Gastrocnemius medialis (tissue), 4 donors: ENCODE measurements at regions not wholly inside any gene's neighbourhood (a gene's known extent, or its start where the extent isn't known, plus 50 kb on each side); places are given as distances from the start of the nearest gene placed in this dataset.

Source experiments
- CTCF ChIP-seq, 5 experiments: fragments of 450-650 bp in 3 of 5; fragments of 200-600 bp in 2 of 5; sonication (generic) in 2 of 5; IDR thresholded peaks in 4 of 5; conservative IDR thresholded peaks in 1 of 5; 1 replicate in 4 of 5; 2 replicates in 1 of 5; pipeline ENCODE4 v1.5.1; 2016 to 2019; ENCODE audit warnings: antibody characterized with exemption in 5 of 5, mild to moderate bottlenecking in 3 of 5, moderate library complexity in 3 of 5
- POLR2A ChIP-seq, 2 donors: fragments of 450-650 bp; IDR thresholded peaks; one replicate each; pipeline ENCODE4 v1.6.1; 2017; ENCODE audit warnings: antibody characterized with exemption in 2 of 2, mild to moderate bottlenecking in 2 of 2, moderate library complexity in 2 of 2

GRCh38 chr3:182369861-182370260 lies 423.4 kb upstream of the ATP11B start:
- no peak for TF ChIP-seq CTCF (IDR thresholded peaks at IDR 0.05 in 4 of 5, conservative IDR thresholded peaks at IDR 0.05 in 1 of 5)
- TF ChIP-seq POLR2A (IDR thresholded peaks at IDR 0.05) = no peak
